HG03442 (cell line): ENCODE measurements at regions not wholly inside any gene's neighbourhood (a gene's known extent, or its start where the extent isn't known, plus 50 kb on each side); places are given as distances from the start of the nearest gene placed in this dataset.
"Not testable (repeated sequence)": the region's sequence is repeated elsewhere in the genome, so short reads cannot be mapped to it uniquely, and the experiment has no call there.

Experiments
- ATAC-seq: cut with Tn5 transposase; IDR thresholded peaks from one replicate; pipeline ENCODE4 v1.9.1; 2021; ENCODE audit warnings: mild to moderate bottlenecking, moderate library complexity; ENCODE audit not compliant: unreplicated experiment

DNA sequence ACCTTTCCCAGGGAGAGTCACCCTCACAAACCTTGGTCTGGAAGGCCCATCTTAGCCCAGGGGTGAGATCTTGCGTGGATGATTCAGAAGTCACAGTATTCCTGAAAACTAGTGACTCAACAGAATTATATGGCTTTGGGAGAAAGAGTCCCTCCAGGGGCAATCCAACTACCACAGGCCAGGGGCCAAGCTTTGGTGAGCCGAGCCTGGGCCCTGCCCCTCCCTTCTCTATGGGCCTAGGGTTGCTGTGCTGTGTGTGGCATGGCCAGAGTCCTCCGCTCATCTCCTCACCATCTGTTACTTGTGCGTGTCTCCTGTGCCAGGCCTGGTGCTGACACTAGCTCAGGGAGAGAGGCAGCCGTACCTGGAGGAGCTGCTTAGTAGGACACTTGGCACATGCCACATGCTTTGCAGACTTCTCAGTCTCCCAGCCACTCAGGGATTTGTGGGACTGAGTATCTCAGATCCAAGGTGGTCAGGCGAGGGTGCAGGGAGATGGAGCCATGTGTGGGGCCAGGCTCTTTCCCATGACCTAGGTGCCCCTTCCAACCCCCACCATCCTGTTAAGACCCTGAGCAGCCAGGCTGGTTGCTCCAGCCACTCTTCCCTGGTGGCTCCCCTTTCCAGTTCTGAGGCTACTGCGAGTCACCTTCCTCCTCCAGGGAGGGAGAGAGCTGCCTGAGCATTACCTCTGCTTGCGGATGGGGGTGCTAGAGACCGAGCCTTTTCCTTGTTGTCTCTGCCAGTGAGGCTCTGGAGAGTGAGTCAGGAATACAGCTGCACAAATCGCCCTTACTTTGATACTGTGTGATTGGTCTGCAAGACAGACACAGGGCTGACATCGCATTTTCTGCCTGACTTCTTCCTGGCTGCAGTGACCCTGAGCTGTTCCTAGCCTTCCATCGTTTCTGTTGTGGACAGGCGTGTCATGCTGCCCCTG lies 94.1 kb downstream of the SLC25A47 start:
- no peak for ATAC-seq

DNA sequence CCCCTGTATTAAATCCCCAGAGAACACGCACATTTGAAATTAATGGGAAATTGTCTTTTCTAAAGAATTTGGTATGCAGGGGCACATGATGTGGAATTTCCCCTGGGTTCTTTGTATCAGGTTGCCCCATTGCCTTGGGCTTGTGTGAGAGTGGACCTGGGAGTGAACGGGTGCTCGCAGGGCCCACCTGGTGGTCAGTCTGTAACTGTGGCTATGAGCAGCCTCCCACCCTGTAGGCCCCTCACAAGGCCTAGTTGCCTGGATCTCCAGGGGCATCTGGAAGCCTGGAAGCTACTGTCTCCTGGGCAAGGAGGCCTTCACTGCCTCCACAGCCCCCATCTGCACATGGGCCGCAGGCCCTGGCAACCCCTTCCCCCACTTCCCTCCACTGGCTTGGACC lies 96.7 kb downstream of the SLC25A47 start:
- no peak for ATAC-seq

DNA sequence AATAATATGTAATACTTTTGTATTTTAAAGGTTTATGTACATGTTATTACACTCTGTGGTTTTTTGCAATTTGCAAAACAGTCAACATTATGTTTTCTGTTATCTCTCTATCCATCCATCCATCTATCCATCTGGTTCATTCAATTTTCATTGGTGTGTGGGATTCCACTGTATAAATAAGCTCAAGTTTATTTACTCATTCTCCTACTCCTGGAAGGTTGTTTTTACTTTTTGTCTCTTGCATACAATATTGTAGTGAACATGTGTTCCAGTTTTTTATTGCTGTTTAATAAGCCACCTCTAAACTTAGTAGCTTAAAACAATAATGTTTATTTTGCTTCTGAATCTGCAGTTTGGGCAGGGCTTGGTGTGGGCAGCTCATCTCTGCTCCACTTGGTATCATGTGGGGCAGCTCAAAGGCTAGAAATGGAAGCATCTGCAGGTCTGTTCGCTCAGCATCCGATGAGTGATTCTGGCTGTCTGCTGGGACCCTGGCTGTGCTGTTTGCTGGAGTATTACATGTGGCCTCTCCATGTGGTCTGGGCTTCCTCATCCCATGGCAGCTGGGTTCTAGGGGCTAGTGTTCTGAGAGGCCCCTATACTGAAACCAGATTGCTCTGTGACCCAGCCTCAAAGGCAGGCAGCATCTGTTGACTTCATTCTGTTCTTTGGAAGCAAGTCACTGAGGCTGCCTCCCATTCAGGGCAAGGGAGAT lies 98.8 kb downstream of the SLC25A47 start:
- ATAC-seq: no peak

DNA sequence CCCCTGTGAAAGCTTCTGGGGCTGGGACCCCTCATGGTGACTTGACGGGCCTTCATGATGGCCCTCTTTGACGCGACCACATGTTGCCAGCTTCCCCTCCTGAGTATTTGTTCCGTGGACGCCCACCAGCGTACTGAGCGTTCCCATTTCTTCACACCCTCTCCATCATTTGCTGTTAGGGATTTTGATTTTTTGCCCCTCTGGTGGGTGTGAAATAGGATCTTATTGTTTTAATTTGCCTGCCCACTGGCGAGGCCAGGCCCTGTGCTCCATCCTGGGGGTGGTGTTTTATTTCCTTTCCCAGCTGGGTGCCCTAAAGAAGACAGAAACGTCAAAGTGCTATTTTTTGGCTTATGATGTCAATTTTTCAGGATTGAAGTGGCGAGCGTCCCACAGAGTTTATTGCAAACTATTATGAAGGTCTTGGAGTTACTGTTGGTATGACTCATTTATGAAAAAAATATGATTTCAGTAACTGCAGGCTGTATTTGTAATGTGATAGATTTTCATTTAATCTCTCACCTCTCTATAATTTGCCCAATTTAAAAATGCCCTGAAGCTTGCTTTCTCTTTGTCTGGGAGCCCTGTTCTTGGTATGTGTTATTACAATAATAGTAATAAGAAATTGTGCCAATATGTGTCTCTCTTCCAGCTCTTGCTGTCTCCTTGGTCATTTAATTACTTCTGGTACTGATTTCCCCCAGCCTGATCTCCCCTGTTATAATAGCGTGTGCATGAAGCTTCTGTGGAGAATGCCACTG lies 99.6 kb downstream of the SLC25A47 start:
- no peak for ATAC-seq

DNA sequence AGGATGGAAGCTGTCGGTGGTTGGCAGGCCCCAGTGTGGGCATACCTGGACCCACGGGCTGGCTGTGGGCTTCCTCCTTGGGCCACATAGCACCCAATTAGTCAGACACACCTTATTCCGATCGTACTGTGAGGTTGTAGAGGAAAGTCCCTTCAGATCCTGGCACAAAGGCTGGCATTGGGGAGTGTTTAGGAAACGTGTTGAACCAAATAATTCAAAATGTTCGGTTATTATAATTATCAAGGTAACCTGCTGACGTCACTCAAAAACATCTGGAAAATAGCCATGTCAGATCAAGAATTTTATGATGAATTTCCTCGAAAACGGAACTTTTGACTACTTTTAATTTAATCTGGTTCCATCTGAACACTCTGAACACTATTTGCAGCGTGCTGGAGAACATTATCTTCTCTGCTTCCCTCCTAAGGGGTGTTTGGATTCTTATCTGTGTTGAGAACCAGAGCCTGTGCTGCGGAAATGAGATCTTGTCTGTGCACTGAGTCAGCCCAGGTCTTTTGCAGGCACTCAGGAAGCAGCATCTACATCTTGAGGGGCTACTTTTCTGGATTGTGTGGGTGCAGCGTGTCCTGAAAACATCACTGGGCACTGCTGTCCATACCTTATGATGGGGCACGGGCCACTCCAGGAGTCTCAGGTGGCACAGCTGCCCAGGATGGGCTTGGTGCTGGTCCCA lies 100.3 kb downstream of the SLC25A47 start:
- no peak for ATAC-seq

DNA sequence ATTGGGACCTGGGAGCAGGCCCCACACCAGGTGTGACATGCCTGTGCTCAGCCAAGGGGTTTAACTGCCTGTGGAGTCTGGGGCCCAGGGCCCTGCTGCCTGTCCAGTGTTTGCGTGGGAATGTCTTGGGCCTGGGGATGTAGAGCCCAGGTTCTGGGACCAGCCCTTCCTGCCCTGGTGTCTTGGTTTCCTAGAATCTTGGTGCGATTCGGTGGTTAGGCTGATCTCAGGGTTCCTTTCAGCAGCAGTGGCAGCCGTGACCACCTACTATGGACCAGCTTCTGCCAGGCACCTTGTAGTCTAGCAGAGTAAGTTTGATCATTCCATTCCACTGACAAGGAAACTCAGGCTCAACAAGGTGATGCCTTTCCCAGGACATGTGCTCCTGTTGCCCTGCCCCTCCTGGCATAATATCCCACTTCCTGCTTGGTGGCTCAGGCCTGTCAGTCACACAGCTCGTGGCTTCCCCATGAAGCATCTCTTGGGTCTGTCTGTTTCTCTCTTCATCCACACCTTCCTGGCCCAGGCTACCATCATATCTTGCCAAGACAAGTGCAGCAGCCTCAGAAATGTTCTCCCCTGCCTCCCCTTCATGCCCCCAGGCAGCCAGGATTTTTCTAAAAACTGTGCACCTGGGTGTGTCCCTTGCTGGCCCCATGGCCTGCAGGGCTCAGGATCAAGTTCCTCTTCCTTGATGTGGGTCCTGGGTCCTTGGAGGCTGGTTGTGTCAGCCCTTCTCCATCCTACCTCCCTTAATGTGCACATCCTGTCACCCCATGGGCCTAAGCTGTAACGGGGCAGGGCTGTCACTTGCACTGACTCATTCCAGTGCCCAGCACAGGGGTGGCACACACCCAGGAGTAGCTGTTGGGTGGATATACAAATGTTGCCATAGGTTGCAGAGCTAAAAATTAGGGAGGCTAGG lies 101.6 kb downstream of the SLC25A47 start:
- ATAC-seq: no peak

DNA sequence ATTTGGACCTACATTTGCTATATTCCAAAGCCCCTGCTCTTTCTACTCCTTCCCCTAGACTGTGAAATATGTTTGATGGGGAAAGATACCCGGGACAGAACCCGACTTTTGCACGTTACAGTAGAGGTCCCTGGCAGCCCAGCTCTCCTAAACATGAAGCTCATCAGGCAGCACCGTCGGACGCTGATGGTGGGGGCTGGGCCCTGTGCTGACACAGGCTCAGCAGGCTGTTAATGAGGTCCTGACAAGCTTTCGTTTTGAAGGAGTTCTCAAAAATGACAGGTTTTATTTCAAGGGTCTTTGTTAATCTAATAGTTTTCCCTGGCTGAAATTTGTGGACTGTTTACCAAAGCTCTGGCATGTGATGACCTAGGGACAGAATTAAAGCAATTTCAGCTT lies 102.3 kb downstream of the SLC25A47 start:
- no peak for ATAC-seq

DNA sequence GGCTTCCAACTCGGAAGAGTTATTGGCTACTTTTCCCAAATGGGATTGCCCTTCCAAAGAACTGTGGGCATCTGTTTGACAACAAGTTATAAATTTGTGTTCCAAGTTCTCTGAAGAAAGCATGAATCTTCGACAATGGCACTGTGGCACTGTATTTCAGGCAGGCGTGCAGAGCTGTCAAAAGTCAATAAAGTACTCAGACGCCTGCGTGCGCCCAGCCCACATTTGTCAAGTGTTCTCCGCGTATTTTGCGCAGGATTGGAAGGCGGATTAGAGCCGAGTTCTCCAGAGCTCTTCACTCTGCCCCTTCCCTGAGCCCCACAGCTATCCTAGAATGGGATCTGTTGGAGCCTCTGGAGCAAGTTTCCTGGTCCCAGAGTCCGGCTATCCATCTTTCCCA lies 103.2 kb downstream of the SLC25A47 start:
- no peak for ATAC-seq

DNA sequence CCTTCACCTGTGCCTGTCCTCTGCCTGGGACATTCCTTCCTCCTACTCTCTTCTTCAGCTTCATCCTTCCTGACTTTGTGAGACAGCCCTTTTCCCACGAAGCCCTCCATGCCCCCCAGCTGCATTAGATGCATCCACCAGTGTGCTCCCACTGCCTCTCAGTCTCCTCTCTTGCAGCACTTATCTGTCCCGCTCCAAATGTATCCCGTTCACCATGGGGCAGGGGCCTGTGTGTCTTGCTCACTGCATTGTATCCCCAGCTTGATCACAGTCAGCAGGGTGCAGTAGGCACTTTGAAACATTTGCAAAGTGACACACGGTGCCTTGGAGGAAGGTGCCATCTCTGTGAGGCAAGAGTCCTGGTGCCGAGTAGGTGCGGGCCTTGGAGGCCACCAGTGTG lies 104.0 kb downstream of the SLC25A47 start:
- ATAC-seq: no peak

DNA sequence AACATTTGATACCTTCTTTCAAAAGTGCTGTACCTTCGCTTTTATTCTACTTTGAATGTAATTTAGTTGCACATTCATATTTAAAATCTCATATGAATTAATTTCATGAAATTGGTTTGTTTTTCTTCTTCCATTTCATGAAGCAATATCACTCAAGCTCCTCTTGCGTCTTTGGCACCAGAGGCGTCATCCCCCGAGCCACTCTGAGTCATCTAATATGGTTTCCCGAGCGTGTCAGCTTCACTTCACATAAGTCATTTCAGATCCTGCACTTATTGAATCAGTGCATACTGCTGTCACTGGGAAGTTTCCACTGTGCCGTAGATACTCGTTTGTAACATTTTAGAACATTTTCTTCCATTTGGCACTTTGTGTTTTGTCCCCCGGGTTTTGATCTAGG lies 105.6 kb downstream of the SLC25A47 start:
- no peak for ATAC-seq

DNA sequence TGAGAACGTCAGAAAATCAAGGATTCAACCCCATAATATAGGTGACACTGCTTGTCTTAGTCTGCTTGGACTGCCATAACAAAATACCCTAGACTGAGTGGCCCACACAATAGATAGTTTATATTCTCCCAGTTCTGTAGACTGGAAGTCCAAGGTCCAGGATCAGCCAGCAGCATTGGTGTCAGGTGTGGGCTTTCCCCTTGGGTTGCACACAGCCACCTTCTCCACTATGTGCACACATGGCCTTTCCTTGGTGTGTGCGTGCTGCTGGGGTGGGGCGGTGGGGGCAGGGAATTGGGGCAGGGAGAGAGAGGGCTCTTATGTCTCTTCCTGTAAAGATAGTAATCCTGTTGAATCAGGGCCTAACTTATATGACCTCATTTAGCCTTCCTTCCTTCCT lies 106.4 kb downstream of the SLC25A47 start:
- no peak for ATAC-seq

DNA sequence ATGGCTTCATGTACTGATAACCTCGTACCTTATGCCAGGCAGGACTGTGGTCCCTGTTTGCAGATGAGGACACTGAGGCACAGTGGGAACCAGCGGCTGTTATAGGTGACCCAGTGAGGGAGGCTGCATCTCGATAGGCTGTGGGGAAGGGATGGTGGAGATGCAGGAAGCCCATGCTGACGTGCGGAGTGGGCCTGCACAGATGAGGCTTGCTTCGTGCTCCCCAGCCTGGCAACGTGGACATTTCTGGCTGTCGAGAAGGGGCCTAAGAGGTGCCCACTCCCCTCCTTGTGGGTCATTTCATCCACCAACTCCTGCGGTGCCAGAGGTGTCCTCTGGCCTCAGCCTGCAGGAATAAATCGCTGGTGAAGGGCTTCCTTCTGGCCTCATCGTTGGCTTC lies 107.4 kb downstream of the SLC25A47 start:
- ATAC-seq: no peak

DNA sequence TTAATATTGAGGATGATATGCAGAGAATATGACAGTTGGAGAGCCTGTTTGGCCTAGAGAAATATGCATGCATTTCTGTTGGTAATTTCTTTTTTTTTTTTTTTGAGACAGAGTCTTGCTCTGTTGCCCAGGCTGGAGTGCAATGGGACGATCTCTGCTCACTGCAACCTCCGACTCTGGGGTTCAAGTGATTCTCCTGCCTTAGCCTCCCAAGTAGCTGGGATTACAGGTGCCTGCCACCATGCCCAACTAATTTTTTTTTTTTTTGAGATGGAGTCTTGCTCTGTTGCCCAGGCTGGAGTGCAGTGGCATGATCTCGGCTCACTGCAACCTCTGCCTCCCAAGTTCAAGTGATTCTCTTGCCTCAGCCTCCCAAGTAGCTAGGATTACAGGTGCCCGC lies 108.3 kb downstream of the SLC25A47 start:
- ATAC-seq: not testable (repeated sequence)

DNA sequence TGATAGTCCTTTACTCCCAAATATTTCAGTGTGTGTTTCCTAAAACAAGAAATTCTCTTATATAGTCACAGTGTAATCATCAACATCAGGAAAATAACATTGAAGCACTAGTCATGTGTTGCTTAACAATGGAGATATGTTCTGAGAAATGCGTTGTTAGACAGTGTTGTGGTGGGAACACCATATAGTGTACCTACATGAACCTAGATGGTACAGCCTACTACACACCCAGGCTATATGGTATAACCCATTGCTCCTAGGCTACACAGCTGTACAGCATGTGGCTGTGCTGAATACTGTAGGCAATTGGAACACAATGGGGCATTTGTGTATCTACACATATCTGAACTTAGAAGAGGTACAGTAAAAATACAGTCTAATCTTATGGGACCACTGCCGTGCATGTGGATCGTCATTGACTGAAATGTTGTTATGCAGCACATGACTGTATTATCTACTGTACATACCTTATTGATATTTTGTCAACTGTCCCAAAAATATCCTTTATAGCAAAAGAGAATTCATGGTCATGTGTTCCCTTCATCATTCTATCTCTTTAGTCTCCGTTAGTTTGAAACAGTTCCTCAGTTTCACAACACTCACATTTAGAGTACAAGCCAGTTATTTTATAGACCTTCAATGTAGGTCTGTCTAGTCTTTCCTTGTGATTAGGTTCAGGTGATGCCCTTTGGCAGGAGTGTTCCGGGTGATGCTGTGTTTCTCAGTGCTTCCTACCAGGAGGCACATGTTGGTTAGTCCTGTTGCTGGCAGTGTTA lies 109.7 kb downstream of the SLC25A47 start:
- no peak for ATAC-seq

DNA sequence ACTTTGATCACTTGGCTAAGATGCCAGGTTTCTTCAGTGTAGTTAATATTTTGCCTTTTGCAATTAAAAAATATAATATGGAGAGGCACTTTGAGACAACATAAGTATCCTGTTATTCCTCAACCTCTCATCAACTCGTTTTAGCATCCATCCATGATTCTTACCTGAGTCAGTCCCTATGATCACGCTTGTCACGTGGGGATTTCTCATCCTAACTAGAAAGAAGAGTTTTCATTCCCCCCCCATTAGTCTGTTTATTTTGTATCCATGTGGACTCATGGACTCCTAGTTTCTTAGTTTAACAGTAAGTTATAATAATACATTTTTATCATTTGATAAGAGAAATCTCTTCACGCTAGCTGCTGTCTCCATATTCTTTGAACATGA lies 110.3 kb downstream of the SLC25A47 start:
- ATAC-seq: no peak

DNA sequence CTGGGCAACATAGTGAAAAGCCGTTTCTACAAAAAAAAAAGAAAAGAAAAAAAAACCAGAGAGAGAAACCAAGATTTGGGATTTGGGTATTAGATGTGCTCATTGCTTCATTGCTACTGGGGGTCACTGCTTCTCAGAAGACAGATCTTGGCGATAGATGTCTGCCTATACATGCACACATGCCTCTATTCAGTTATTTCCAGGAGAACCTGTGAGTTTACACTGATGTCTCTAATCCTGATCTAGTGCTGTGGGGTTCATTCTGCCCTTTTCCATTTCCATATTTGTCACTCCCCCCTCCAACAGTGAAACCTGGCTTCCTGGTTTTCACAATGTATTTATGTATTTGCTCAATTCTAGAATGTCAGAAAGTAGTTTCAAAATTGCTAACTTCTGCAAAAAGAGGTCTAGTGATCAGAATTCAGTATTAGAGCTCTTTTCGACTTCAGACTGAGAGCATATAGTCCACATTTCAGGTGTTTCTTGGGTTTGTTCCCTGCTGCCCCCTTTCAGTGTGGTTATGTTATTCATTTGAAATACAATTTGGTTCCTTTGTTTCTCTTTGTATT lies 111.0 kb downstream of the SLC25A47 start:
- no peak for ATAC-seq

DNA sequence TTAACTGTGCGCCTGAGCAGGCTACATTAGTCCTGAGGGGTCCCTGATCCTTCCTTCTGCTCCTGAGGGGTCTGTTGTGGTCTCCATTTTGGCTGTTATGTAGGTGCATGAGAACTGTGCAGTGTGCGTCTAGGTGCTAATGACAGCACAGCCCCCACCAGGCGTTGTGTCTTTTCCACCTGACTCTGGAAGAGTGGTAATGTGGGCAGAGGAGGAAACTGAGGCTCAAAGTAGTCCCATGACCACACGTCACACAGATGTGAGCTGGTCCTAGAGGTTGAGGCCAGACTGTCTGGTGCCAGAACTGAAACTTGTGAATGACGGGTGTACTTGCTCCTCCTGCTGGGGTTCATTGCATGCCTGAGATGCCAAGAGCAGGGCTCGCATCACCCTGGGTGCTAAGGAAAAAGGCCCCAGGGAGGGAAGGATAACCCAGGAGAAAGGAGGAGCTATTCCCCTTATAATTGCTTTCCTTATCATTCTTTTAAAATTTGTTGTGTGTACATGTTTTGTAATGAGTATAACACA lies 111.8 kb downstream of the SLC25A47 start:
- ATAC-seq: no peak

DNA sequence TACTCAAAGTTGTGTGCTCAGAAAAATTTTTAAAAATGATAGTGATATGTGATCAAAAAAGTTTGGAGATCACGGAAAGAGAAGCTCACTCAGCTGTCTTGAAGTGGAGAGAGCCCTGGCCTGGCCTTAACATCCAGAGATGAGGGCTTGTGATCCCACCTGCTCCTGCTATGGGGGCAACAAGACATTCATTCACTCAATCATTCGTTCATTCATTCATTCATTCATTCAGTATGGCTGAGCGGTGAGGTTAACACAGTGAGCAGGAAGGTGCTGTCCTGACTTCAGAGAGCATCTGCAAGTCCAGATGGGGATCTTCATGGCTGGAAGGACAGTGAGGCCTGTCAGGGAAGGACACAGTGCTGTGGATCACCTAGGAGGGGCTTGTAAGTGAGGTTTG lies 112.3 kb downstream of the SLC25A47 start:
- no peak for ATAC-seq
